Psoas muscle (tissue), 7 donors: ENCODE measurements at regions not wholly inside any gene's neighbourhood (a gene's known extent, or its start where the extent isn't known, plus 50 kb on each side); places are given as distances from the start of the nearest gene placed in this dataset.
"Not testable (repeated sequence)": the region's sequence is repeated elsewhere in the genome, so short reads cannot be mapped to it uniquely, and the experiment has no call there.

Experiments
- ATAC-seq, 4 donors: fragments of 200-7000 bp; cut with Tn5 transposase; one replicate each; pipeline ENCODE4 v1.9.1; 2020; ENCODE audit warnings: moderate library complexity in 3 of 4, mild to moderate bottlenecking in 2 of 4
- DNase-seq, 2 donors: peaks; one replicate each; pipeline ENCODE4 v3.0.0-alpha.2; 2020
- H3K27ac ChIP-seq: fragments of 200-600 bp; one replicate; pipeline ENCODE4 v1.8.0; 2022
- H3K27me3 ChIP-seq, 3 donors: fragments of 200-600 bp in 1 of 3; one replicate each; pipeline versions ENCODE4 v1.6.1 to v1.8.0; 2013 to 2022; ENCODE audit warnings: low read length in 2 of 3, mild to moderate bottlenecking in 2 of 3, moderate library complexity in 1 of 3; ENCODE audit not compliant: insufficient read depth in 3 of 3
- H3K36me3 ChIP-seq, 2 donors: fragments of 200-600 bp in 1 of 2; one replicate each; pipeline versions ENCODE4 v1.6.1 to v1.8.0; 2013 to 2022; ENCODE audit warnings: low read depth in 1 of 2, mild to moderate bottlenecking in 1 of 2, moderate library complexity in 1 of 2; ENCODE audit not compliant: insufficient read depth in 1 of 2
- H3K4me1 ChIP-seq: fragments of 200-600 bp; one replicate; pipeline ENCODE4 v1.8.0; 2022
- H3K4me3 ChIP-seq: fragments of 200-600 bp; one replicate; pipeline ENCODE4 v1.8.0; 2022; ENCODE audit warnings: mild to moderate bottlenecking
- H3K9me3 ChIP-seq: fragments of 200-600 bp; one replicate; pipeline ENCODE4 v1.8.0; 2022
- WGBS, 3 donors: extraction: QIAGEN DNeasy Blood & Tissue Kit; methylation state at CpG; one replicate each; pipeline versions ENCODE4 v1.1.6 to v1.1.7; 2013; 5-methylcytosine and 5-hydroxymethylcytosine counted together
- intact Hi-C, 2 donors: fragments of 100-400 bp; cut with DNase I; formaldehyde crosslinking; loops; one replicate each; pipeline versions ENCODE4 v1.11.0 to v1.14.2; 2022
- TF ChIP-seq, protein P1 (sequence below): fragments of 200-600 bp; IDR thresholded peaks from one replicate; pipeline ENCODE4 v1.8.0; 2022; ENCODE audit warnings: antibody characterized with exemption
- donor health status: healthy with polysubstance abuse.
- donor health status: DM: no; HTN: no; CAD: no; lungs with moderate emphysema.
- donor health status: Bipolar disorder and iron deficiency.
- donor health status: healthy.
- donor health status: DM: yes; HTN: yes; CAD: no.
- donor health status: DM: no; HTN: no; CAD: no.
- donor health status: DM: yes; HTN: yes; CAD: no.

DNA sequence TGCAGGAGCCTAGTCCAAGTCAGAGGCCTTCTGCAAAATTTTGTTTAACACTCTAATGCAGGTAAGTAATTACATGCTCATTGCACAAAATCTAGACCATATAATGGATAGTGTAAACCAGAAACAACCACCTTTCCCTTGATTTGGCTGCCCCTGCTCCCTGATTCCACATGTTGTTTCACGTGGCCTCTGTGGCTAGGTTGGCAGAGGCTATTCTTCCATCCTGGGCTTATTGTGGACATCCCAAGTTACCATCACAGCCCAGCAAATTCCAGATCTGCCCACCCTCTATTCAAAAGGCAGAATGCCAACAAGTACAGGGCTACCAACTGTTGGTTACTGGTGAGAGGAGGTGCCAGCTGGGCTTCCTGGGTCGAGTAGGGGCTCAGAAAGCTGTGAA, 794.5 kb upstream of the GRM7 start:
- intact Hi-C loops = no loop called here
- Histone ChIP-seq H3K4me3 (no peak overlapping the region), H3K27ac (no peak overlapping the region), H3K27me3 (no peaks in the 10 kb centered on the region), H3K4me1 (no peaks in the 10 kb centered on the region), H3K36me3 (no peaks in the 10 kb centered on the region), H3K9me3 (no peaks in the 10 kb centered on the region)
- whole genome bisulfite sequencing, 3 donors = 46 to 56% (median 52%) methylated on average over 2 of the region's 2 CpGs
- DNase-seq (no peak), ATAC-seq (no peak)
- TF ChIP-seq, protein P1, sequence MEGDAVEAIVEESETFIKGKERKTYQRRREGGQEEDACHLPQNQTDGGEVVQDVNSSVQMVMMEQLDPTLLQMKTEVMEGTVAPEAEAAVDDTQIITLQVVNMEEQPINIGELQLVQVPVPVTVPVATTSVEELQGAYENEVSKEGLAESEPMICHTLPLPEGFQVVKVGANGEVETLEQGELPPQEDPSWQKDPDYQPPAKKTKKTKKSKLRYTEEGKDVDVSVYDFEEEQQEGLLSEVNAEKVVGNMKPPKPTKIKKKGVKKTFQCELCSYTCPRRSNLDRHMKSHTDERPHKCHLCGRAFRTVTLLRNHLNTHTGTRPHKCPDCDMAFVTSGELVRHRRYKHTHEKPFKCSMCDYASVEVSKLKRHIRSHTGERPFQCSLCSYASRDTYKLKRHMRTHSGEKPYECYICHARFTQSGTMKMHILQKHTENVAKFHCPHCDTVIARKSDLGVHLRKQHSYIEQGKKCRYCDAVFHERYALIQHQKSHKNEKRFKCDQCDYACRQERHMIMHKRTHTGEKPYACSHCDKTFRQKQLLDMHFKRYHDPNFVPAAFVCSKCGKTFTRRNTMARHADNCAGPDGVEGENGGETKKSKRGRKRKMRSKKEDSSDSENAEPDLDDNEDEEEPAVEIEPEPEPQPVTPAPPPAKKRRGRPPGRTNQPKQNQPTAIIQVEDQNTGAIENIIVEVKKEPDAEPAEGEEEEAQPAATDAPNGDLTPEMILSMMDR = no peak

DNA sequence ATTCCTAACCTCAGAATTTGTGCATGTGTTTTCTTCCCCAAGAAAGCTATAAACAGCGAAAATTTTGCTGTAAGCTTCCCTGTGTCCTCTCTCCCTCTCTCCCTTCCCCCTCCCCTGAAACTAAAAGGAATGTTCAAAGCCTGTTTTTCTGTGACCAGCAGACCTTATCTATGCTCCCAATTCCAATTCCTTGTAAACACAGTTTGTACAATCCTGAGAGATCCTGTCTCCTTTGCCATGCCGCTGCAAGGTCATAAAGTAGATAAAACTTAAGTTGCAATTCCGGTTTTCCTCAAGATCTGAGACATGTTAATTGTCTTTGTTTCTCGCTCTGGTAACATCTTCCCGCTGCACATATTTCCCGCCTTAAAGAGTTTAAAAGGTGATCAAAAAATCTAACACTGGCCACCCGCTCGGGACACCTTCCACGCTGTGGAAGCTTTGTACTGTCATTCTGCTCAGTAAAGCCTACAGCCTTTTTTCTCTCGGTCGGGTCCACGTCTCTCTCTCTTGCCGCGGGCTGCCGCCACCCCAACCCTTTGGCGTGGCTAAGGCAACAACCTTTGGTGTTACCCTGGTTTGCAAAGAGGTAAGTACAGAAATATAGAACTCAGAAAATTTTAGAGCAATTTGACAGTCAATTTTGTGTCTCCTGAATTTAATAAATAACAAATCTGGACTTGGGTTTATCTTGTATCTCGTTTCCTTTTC, 793.9 kb upstream of the GRM7 start:
- H3K27ac ChIP-seq, intact Hi-C loops, ATAC-seq, H3K4me1 ChIP-seq, H3K27me3 ChIP-seq, H3K36me3 ChIP-seq, H3K4me3 ChIP-seq, H3K9me3 ChIP-seq, DNase-seq: not testable (repeated sequence)
- 82 to 91% (median 85%) methylated on average over 17 of the region's 17 CpGs for WGBS, 3 donors

DNA sequence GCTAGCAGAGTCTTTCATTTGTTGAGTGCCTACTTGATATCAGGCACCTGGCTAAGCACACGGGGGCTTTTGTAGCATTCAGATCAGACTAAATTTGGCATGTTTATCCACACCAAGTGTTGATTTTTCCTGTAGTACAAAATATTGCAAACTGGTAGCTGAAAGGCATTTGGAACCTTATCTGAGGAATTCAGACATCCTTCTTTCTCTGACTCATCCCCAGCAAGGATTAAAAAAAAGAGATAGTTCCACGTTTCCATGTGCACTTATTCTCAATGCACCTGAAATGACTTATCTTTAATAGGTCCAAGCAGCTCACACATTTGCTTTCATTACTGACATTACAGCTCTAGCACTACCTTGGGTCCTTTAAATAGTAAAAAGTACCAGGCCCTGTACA, 786.0 kb upstream of the GRM7 start:
- TF ChIP-seq, protein P1 = no peak
- Histone ChIP-seq H3K36me3 (no peaks in the 10 kb centered on the region), H3K27ac (no peak overlapping the region), H3K4me3 (no peak overlapping the region), H3K27me3 (no peaks in the 10 kb centered on the region), H3K9me3 (no peaks in the 10 kb centered on the region), H3K4me1 (no peaks in the 10 kb centered on the region)
- DNase-seq = no peak
- no peak for ATAC-seq
- WGBS, 3 donors = 60 to 73% (median 69%) methylated on average over 2 of the region's 2 CpGs
- intact Hi-C loops = no loop called here

- no peaks in the 10 kb centered on the region for H3K36me3 ChIP-seq
- no peaks in the 10 kb centered on the region for H3K27me3 ChIP-seq
- H3K27ac ChIP-seq = no peak overlapping the region
- intact Hi-C loops = no loop called here
- DNase-seq (no peak), ATAC-seq (no peak)
- H3K9me3 ChIP-seq = no peaks in the 10 kb centered on the region
- TF ChIP-seq, protein P1 = no peak
- whole genome bisulfite sequencing, 3 donors = 38 to 66% (median 39%) methylated on average over 4 of the region's 4 CpGs
- H3K4me1 ChIP-seq = no peaks in the 10 kb centered on the region
- no peak overlapping the region for H3K4me3 ChIP-seq
Observed at GRCh38 chr3:6078436-6078835, 782.5 kb upstream of the GRM7 start.

- H3K4me3 ChIP-seq = no peak overlapping the region
- TF ChIP-seq, protein P1 = no peak
- H3K9me3 ChIP-seq = no peaks in the 10 kb centered on the region
- ATAC-seq (no peak), DNase-seq (no peak)
- no peaks in the 10 kb centered on the region for H3K27me3 ChIP-seq
- no peaks in the 10 kb centered on the region for H3K4me1 ChIP-seq
- no peak overlapping the region for H3K27ac ChIP-seq
- H3K36me3 ChIP-seq = no peaks in the 10 kb centered on the region
- intact Hi-C loops = no loop called here
- WGBS, 3 donors = 70 to 79% (median 73%) methylated on average over 4 of the region's 4 CpGs
Observed at GRCh38 chr3:6079011-6079410, 781.9 kb upstream of the GRM7 start.
